Activated naive CD8-positive, alpha-beta T cell treated with anti-CD3 and anti-CD28 coated beads, Interleukin-2, amount 50 U/mL, for 24 hours (primary cell): ENCODE measurements at regions not wholly inside any gene's neighbourhood (a gene's known extent, or its start where the extent isn't known, plus 50 kb on each side); places are given as distances from the start of the nearest gene placed in this dataset.

Experiments
- ATAC-seq: fragments of 150-1000 bp; cut with Tn5 transposase; one replicate; pipeline ENCODE4 v1.10.0; 2021
- DNase-seq: peaks from one replicate; pipeline ENCODE4 v3.0.0; 2021
- H3K27ac Mint-ChIP-seq: one replicate; pipeline ENCODE4 v1.8.0; 2021; ENCODE audit warnings: mild to moderate bottlenecking, mixed read lengths
- H3K27me3 Mint-ChIP-seq: one replicate; pipeline ENCODE4 v1.8.0; 2021; ENCODE audit warnings: mixed read lengths
- H3K36me3 Mint-ChIP-seq: one replicate; pipeline ENCODE4 v1.8.0; 2021; ENCODE audit warnings: low read depth, mixed read lengths
- H3K4me1 Mint-ChIP-seq: one replicate; pipeline ENCODE4 v1.8.0; 2021; ENCODE audit warnings: mixed read lengths
- H3K4me3 Mint-ChIP-seq: one replicate; pipeline ENCODE4 v1.8.0; 2021; ENCODE audit warnings: mild to moderate bottlenecking, moderate library complexity, mixed read lengths
- H3K9me3 Mint-ChIP-seq: one replicate; pipeline ENCODE4 v1.8.0; 2021; ENCODE audit warnings: mixed read lengths

DNA sequence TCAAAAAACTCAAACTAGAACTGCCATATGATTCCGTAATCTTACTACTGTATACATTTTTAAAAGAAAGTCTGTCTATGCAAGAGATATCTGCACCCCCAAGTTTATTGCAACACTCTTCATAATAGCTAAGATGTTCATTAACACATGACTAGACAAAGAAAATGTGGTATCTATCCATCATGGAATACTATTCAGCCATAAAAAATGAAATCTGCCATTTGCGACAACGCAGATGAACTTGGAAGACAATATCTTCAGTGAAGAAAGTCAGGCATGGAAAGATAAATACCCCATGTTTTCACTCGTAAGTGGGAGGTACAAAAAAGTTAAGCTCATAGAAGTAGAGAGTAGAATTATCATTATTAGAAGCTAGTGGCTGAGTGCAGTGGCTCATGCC, 87.3 kb upstream of the DHRSX start:
- no peaks in the 10 kb centered on the region for H3K36me3 Mint-ChIP-seq
- no peak overlapping the region for H3K27ac Mint-ChIP-seq
- DNase-seq = no peak
- peaks cover 12% of the 10 kb centered on the region for H3K27me3 Mint-ChIP-seq
- H3K9me3 Mint-ChIP-seq = no peaks in the 10 kb centered on the region
- H3K4me3 Mint-ChIP-seq = no peak overlapping the region
- H3K4me1 Mint-ChIP-seq = peaks cover 13% of the 10 kb centered on the region
- ATAC-seq = no peak

DNA sequence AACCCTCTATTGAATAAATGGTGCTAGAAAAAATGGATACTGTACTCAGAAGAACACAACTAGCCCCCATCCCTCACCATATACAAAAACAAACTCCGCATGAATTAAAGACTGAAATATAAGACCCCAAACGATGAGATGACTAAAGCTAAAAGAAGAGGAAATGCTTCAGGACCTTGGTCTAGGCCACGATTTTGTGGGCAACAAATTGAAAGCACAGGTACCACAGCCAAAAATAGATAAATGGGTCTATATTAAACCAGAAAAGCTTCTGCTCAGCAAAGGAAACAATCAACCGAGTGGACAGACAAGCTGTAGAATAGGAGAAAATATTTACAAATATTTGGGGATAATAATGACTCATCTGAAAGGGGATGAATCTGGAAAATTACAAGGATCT, 86.4 kb upstream of the DHRSX start:
- ATAC-seq (no peak), DNase-seq (no peak)
- no peaks in the 10 kb centered on the region for H3K9me3 Mint-ChIP-seq
- peaks cover 13% of the 10 kb centered on the region for H3K4me1 Mint-ChIP-seq
- H3K4me3 Mint-ChIP-seq = no peak overlapping the region
- no peak overlapping the region for H3K27ac Mint-ChIP-seq
- peaks cover 21% of the 10 kb centered on the region for H3K27me3 Mint-ChIP-seq
- H3K36me3 Mint-ChIP-seq = no peaks in the 10 kb centered on the region

DNA sequence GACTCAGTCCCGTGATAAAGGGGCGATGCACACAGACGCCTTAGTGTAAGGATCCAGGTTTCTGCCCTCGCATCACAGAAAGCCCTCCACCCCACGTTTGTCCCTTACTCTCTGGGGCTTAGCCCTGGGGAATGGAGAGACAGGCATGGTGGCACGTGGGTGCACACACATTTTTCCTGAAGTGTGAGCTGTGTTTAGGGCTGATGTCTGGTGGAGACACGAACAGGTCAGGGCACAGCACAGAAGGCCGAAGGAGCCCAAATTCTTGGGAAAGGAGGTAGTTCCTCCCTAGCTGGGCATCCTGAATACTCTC, 84.3 kb upstream of the DHRSX start:
- no peaks in the 10 kb centered on the region for H3K36me3 Mint-ChIP-seq
- DNase-seq (no peak), ATAC-seq (no peak)
- H3K9me3 Mint-ChIP-seq = no peaks in the 10 kb centered on the region
- H3K4me3 Mint-ChIP-seq = peak overlapping the region; percentile 55
- H3K4me1 Mint-ChIP-seq = peaks cover 12% of the 10 kb centered on the region
- no peak overlapping the region for H3K27ac Mint-ChIP-seq
- H3K27me3 Mint-ChIP-seq = peaks cover 36% of the 10 kb centered on the region

DNA sequence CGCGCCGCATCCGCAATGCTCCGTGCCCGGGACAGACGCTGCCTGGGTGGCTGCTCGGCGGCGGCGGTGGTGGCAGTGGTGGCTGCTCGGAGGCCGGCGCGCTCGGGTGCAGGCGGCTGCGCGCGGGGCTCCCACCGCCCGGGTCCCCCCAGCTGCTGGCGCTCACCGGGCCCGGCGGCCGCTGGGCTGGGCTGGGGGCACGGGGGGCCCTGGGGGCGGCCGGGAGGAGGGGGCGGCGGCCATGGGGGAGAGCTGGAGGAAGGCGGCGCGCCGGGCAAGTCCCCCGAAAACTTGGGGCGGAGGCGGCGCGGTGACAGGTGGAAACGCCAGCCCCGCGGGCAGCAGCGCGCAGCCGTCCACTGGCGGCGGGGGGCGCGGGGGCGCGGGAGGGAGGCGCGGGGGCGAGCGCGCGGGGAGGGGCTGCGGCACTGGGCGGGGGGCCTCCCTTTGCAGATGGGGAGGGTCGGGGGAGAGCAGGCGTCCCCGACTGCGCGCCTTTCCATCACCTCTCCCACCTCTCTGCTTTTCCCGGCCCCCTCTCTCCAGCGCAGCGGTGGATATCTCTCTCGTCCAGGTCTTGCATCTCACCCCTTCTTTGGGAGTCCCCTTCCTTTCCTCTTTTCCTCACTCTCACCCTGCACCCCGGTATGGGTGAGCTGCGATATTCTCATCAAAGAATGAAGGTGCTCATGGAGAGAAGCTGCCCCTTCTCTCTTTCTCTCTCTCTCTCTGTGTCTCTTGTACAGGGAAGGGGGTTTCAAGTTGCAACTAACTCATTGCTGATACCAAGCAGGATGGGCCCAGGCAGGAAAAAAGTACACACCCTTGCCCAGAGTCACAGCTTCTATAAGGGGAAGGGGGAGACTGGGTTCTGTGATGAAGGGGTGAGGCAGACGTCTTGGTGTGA, 83.7 kb upstream of the DHRSX start:
- no peak for DNase-seq

DNA sequence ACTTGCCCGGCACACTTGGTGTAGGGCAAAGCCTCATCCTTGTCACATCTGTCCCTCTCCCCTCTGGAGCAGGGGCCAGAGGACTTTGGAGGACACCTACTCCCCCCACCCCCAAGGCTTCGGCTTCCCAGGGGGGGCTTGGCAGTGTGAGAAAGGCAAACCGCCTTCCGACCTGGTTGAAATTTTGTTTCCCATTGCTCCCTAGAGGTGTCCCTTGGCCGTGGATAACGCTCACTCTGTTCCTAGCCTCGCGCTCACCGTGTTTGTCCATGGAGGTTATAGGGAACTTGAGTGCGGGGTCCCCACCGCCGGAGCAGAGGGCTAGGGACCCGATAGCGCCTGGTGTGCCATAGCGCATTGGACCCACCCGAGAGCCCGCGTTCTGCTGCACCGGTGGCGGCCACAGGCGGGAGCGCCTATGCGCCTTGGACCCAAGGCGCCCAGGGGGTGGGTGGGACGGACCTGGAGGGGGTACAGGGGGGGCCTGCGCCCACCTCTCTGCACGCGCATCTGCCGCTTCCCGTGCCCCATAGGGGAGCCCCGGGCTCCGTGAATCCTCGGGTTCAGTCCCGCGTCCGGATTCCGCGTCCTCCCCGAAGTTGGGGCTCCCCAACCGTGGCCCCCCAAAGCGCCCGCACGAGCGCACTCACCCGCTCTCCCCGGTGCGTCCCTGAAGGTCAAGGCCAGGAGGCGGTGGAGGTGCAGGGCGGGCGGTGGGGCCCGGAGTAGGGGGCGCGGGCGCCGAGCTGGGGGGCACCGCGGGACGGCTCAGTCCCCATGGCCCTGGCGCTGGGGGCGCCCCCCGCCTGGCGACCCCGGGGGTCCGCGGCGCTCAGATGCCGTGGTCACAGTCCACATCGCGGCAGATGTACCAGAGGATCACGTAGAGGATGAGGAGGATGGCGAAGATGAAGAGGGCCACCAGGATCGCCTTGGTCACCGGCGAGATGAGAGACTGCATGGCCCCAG, 82.7 kb upstream of the DHRSX start:
- no peak for DNase-seq
- Mint-ChIP-seq H3K9me3 (no peaks in the 10 kb centered on the region), H3K4me1 (peaks cover 20% of the 10 kb centered on the region), H3K27me3 (peaks cover 50% of the 10 kb centered on the region), H3K27ac (no peak overlapping the region), H3K36me3 (no peaks in the 10 kb centered on the region), H3K4me3 (no peak overlapping the region)
- peak; percentile 28 for ATAC-seq

More for the DNA sequence above, 83.7 kb upstream of the DHRSX start:
- peaks cover 12% of the 10 kb centered on the region for H3K4me1 Mint-ChIP-seq
- H3K36me3 Mint-ChIP-seq = no peaks in the 10 kb centered on the region
- no peak overlapping the region for H3K27ac Mint-ChIP-seq
- H3K4me3 Mint-ChIP-seq = peak overlapping the region; percentile 55
- no peaks in the 10 kb centered on the region for H3K9me3 Mint-ChIP-seq
- ATAC-seq = no peak
- peaks cover 41% of the 10 kb centered on the region for H3K27me3 Mint-ChIP-seq

DNA sequence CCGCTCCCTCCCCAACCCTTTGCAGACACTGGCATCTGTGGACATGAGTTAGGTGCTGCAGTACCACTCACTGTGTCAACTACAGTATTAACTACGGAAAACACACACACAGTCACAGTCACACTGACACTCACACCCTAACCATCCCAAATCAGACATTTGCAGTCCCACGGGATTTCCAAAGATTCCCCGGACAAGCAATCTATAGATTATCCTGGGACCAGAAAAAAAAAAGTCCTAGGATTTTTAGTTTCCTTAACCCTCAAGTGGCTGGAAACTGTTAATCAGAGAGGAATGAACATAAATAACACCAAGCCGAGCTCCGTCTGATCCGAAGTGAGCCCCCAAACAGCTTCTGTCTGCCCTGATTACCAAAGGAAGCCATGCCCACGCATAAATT, 81.9 kb upstream of the DHRSX start:
- no peak for DNase-seq
- H3K4me3 Mint-ChIP-seq = no peak overlapping the region
- H3K4me1 Mint-ChIP-seq = peaks cover 27% of the 10 kb centered on the region
- ATAC-seq = no peak
- H3K27ac Mint-ChIP-seq = no peak overlapping the region
- H3K27me3 Mint-ChIP-seq = peaks cover 50% of the 10 kb centered on the region
- no peaks in the 10 kb centered on the region for H3K36me3 Mint-ChIP-seq
- no peaks in the 10 kb centered on the region for H3K9me3 Mint-ChIP-seq

DNA sequence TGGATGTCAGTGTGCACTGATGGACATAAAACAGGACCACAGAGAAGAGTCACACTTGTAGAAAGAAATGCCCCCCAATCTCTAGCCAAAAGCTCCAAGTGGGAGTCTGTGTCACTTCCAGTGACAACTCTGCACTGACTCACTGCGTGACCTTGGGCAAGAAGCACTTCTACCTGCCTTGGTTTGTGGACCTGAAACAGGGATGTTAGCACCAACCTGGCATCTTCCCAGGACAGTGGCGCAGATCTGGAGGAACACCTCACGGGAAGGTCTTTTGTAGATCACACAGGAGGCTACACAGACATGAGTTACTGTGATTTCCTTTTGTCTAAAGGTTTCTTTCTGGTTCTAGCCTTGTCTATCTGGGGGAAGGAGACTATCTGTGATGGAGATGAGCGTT, 80.5 kb upstream of the DHRSX start:
- Mint-ChIP-seq H3K4me1 (peaks cover 24% of the 10 kb centered on the region), H3K27me3 (peaks cover 50% of the 10 kb centered on the region), H3K36me3 (no peaks in the 10 kb centered on the region), H3K9me3 (no peaks in the 10 kb centered on the region), H3K4me3 (no peak overlapping the region), H3K27ac (no peak overlapping the region)
- no peak for DNase-seq
- no peak for ATAC-seq

DNA sequence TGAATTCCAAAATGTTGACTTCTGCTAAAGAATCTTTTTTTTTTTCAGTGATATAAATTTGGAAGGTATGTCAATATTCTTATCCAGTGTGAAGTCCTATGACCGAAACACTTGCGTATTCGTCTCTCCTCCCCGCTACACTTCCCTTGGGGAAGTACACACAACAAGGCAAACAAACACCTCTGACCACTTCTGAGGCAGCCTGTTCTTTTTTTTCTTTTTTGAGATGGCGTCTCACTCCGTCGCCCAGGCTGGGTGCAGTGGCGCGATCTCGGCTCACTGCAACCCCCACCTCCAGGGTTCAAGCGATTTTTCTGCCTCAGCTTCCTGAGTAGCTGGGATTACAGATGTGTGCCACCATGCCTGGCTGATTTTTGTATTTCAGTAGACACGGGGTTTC, 78.1 kb upstream of the DHRSX start:
- peaks cover 42% of the 10 kb centered on the region for H3K27me3 Mint-ChIP-seq

DNA sequence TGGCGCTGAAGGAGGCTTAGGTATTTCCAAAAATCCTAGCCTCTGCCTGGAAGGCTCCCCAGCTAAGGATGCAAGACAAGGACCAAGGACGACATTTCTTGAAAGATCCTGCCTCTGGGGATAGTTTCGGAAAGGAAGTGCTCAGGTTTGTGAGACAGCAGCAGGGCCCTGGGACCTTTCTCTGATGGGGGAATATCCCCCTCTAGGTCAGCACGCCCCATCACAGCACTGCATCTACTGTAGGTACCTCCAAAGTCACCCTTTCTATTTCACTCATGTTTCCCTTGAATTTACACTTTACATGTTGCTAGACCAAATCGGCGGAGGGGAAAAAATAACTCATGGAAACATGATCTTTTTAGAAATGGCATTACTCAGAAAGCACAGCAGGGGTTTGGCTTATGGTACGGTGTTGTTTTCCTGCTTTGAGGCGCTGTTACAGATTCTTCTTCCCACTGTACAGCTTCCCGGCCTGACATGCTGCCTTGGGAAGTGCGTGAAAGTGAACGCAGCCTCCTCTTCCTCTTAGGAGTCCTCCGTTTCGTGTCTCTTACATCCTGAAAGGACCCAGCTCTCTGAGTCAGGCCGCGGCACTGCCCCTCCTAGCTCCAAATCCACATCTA, 77.2 kb upstream of the DHRSX start:
- DNase-seq (no peak), ATAC-seq (peak; percentile 89)
- Mint-ChIP-seq H3K4me1 (peaks cover 18% of the 10 kb centered on the region), H3K36me3 (no peaks in the 10 kb centered on the region), H3K9me3 (no peaks in the 10 kb centered on the region), H3K27ac (peak overlapping the region; percentile 44), H3K27me3 (peaks cover 37% of the 10 kb centered on the region), H3K4me3 (no peak overlapping the region)

More for the DNA sequence above, 78.1 kb upstream of the DHRSX start:
- Mint-ChIP-seq H3K36me3 (no peaks in the 10 kb centered on the region), H3K4me3 (no peak overlapping the region), H3K9me3 (no peaks in the 10 kb centered on the region), H3K27ac (no peak overlapping the region), H3K4me1 (peaks cover 21% of the 10 kb centered on the region)
- DNase-seq = no peak
- no peak for ATAC-seq

DNA sequence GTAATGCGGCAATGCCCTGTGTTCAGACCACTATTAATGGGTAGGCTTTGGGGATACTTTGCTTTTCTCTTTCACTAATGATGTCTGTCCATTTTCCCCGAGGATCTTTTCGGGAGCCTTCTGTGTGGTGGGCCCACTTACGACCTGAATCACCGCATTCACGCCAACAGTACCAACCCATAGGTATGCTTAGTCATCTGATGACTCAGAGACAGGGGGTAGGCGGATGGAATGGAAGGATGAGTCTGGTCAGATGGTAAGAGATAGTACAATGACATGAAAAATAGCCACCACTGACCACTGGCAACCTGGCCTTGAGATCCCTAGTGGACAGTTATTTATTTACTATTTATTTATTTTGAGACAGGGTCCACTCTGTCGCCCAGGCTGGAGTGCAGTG, 76.0 kb upstream of the DHRSX start:
- Mint-ChIP-seq H3K4me3 (no peak overlapping the region), H3K27me3 (peaks cover 26% of the 10 kb centered on the region), H3K36me3 (no peaks in the 10 kb centered on the region), H3K9me3 (no peaks in the 10 kb centered on the region), H3K27ac (no peak overlapping the region), H3K4me1 (peaks cover 15% of the 10 kb centered on the region)
- ATAC-seq (peak; percentile 37), DNase-seq (no peak)

DNA sequence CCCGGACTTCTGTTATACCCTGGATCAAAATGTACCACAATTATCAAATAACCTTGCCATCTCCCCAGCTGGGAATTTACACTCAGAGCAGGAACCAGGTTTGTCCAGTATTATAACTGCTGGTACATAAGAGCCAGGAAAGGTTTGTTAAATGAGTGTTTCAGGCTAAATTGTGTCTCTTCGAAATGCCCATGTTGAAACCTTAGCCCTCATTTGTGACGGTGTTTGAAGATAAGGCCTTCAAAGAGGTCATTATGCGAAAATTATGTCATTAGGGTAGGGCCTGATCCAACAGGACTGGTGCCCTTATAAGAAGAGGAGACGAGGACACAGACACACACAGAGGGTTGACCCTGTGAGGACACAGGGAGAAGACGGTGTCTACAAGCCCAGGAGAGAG, 73.5 kb upstream of the DHRSX start:
- Mint-ChIP-seq H3K36me3 (no peaks in the 10 kb centered on the region), H3K27me3 (peaks cover 7% of the 10 kb centered on the region), H3K9me3 (no peaks in the 10 kb centered on the region), H3K4me3 (no peak overlapping the region), H3K27ac (no peak overlapping the region), H3K4me1 (peaks cover 13% of the 10 kb centered on the region)
- ATAC-seq (no peak), DNase-seq (no peak)

DNA sequence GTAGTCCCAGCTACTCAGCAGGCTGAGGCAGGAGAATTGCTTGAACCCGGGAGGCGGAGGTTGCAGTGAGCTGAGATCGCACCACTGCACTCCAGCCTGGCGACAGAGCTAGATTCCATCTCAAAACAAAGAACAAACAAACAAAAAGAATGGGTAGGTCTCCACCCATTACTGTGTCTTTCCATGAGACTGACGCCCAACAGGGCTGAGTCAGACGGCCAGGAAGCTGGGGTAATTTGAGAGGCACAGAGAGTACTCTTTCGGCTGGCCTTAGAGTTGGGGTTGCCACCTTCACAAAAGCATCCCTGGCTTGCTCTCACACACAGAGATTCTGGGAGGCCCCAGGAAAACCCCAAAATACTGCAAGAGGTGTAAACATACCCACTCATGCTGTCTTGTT, 72.0 kb upstream of the DHRSX start:
- no peak overlapping the region for H3K27ac Mint-ChIP-seq
- no peaks in the 10 kb centered on the region for H3K36me3 Mint-ChIP-seq
- H3K27me3 Mint-ChIP-seq = no peaks in the 10 kb centered on the region
- no peak overlapping the region for H3K4me3 Mint-ChIP-seq
- no peaks in the 10 kb centered on the region for H3K9me3 Mint-ChIP-seq
- ATAC-seq (peak; percentile 57), DNase-seq (no peak)
- peaks cover 2% of the 10 kb centered on the region for H3K4me1 Mint-ChIP-seq

DNA sequence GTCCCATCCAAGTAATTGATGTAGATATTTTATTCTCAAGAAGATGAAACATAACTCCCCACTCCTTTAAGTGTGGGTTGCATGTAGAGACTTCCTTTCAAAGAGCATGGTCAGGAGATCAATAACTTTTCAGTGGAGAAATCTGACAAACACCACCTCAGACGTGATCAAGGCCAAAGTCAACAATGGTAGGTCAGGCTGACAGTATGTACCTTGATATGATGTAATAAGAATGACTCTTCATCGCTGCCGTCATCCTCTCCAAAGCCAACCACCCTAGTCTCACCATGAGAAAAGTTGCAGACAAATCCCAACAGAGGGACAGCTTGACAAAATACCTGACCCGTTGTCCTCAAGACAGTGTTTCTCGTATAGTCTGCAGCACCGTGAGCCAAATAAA, 67.3 kb upstream of the DHRSX start:
- ATAC-seq = no peak
- Mint-ChIP-seq H3K4me1 (no peaks in the 10 kb centered on the region), H3K9me3 (no peaks in the 10 kb centered on the region), H3K27me3 (no peaks in the 10 kb centered on the region), H3K36me3 (no peaks in the 10 kb centered on the region), H3K4me3 (no peak overlapping the region), H3K27ac (no peak overlapping the region)
- DNase-seq = no peak

DNA sequence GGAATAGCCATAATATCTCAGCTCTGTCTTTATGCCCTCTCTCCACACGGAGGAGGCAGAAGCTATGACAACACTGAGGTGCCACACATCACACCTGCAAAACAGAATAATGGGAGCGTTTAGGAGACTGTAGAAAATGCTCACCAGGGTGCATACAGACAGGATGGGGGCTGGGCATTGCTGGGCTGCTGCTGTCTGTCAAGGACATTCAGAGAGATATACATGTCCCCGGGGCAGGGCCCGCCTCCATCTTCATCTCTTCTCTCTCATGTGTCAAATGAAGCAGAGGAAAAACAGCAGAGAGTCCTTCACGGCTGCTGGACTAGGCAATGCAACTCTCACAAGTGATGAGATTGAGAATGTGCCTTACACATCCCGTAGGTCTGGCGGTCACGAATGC, 65.3 kb upstream of the DHRSX start:
- Mint-ChIP-seq H3K36me3 (no peaks in the 10 kb centered on the region), H3K27me3 (no peaks in the 10 kb centered on the region), H3K4me1 (no peaks in the 10 kb centered on the region), H3K9me3 (no peaks in the 10 kb centered on the region), H3K4me3 (no peak overlapping the region), H3K27ac (no peak overlapping the region)
- no peak for DNase-seq
- ATAC-seq = no peak
